ENCODE measurements at regions not wholly inside any gene's neighbourhood (a gene's known extent, or its start where the extent isn't known, plus 50 kb on each side); places are given as distances from the start of the nearest gene placed in this dataset.

- TF ChIP-seq CTCF (IDR thresholded peaks at IDR 0.05) = no peak
- no peak for TF ChIP-seq POLR2A (IDR thresholded peaks at IDR 0.05)
Measured at GRCh38 chr20:50400705-50401586, 109.2 kb upstream of the PTPN1 start.

All from right lobe of liver (tissue), 4 donors.